ENCODE measurements at regions not wholly inside any gene's neighbourhood (a gene's known extent, or its start where the extent isn't known, plus 50 kb on each side); places are given as distances from the start of the nearest gene placed in this dataset.

DNA sequence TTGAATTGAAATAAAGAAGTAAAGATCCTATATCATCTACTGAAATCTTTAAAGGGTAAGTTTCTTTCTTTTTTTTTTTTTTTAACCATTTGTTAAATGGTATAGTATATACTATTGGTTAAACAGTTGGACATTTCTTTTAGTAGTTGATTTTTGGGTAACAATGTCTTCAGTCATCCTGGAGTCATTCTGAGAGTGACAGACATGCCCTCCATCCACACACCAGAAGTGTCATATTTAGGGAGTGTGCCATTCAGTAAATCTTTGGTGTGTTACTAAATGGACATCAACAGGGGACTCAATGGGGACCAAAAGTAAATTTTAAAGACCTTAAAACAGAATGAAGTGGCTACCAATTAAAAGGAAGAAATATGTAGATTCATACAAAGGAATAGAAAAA is 50.8 kb upstream of the SLC39A10 start:
- no peak for DNase-seq (ENCODE audit: unreplicated experiment)
- ChIA-PET CTCF (interaction anchor here (0.6 kb wide), 1 partner anchor 13 kb away, joined by 3 read pairs; no protein-coding TSS in a partner anchor), POLR2A (interaction anchor here (1.1 kb wide), 1 partner anchor 16 kb away, joined by 3 read pairs; no protein-coding TSS in a partner anchor)
- H3K9me3 Mint-ChIP-seq (ENCODE audit: unreplicated experiment), result no peaks in the 10 kb centered on the region
- H3K4me1 Mint-ChIP-seq (ENCODE audit: insufficient read depth, unreplicated experiment), result no peaks in the 10 kb centered on the region
- TF ChIP-seq, protein P1, sequence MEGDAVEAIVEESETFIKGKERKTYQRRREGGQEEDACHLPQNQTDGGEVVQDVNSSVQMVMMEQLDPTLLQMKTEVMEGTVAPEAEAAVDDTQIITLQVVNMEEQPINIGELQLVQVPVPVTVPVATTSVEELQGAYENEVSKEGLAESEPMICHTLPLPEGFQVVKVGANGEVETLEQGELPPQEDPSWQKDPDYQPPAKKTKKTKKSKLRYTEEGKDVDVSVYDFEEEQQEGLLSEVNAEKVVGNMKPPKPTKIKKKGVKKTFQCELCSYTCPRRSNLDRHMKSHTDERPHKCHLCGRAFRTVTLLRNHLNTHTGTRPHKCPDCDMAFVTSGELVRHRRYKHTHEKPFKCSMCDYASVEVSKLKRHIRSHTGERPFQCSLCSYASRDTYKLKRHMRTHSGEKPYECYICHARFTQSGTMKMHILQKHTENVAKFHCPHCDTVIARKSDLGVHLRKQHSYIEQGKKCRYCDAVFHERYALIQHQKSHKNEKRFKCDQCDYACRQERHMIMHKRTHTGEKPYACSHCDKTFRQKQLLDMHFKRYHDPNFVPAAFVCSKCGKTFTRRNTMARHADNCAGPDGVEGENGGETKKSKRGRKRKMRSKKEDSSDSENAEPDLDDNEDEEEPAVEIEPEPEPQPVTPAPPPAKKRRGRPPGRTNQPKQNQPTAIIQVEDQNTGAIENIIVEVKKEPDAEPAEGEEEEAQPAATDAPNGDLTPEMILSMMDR (IDR thresholded peaks at IDR 0.05; ENCODE audit: unreplicated experiment), result no peak
- intact Hi-C loops (cut with micrococcal nuclease), result no loop called here
- no peak overlapping the region for H3K27ac Mint-ChIP-seq (ENCODE audit: low read depth, unreplicated experiment)
- no peaks in the 10 kb centered on the region for H3K36me3 Mint-ChIP-seq (ENCODE audit: insufficient read depth, unreplicated experiment)
- no TSS peak for BruUV-seq (replicated peaks)
- no peak overlapping the region for H3K4me3 Mint-ChIP-seq (ENCODE audit: unreplicated experiment)
- H3K27me3 Mint-ChIP-seq (ENCODE audit: insufficient read depth, unreplicated experiment), result no peaks in the 10 kb centered on the region

DNA sequence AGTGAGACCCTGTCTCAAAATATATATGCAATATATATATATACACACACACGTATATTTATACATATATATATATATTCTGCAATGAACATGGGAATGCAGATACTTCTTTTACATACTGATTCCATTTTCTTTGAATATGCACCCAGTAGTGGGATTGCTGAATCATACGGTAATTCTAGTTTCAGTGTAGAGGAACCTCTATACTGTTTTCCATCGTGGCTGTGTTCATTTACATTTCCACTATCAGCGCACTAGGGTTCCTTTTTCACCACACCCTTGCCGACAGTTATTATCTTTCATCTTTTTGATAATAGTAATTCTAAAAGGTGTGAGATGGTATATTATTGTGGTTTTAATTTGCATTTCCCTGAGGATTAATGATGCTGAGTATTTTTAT is 52.3 kb upstream of the SLC39A10 start:
- no peaks in the 10 kb centered on the region for H3K4me1 Mint-ChIP-seq (ENCODE audit: insufficient read depth, unreplicated experiment)
- intact Hi-C loops (cut with micrococcal nuclease), result no loop called here
- no peak overlapping the region for H3K27ac Mint-ChIP-seq (ENCODE audit: low read depth, unreplicated experiment)
- no peak overlapping the region for H3K4me3 Mint-ChIP-seq (ENCODE audit: unreplicated experiment)
- no peak for DNase-seq (ENCODE audit: unreplicated experiment)
- H3K9me3 Mint-ChIP-seq (ENCODE audit: unreplicated experiment), result no peaks in the 10 kb centered on the region
- TF ChIP-seq, protein P1 (IDR thresholded peaks at IDR 0.05; ENCODE audit: unreplicated experiment), result no peak
- H3K27me3 Mint-ChIP-seq (ENCODE audit: insufficient read depth, unreplicated experiment), result no peaks in the 10 kb centered on the region
- ChIA-PET CTCF (no interaction called here), POLR2A (no interaction called here)
- no peaks in the 10 kb centered on the region for H3K36me3 Mint-ChIP-seq (ENCODE audit: insufficient read depth, unreplicated experiment)
- BruUV-seq (replicated peaks), result no TSS peak

DNA sequence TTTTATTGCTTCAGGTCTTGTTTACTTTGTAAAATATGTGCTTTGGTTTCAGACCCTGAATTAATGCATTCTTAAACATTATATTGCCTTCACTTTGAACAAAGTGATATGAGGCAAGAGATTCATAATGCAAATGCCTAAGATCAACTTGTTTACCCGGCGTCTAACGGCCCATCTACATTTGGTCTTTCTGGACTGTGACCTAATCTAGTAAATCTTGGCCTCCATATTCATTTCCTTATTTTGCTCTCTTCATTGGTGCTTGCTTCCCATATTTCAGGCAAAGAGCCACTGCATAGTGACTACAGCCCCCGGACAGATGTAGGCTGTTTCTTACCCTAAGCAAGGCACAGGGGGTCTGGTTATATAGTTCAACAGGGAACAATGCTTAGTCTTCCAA is 53.0 kb upstream of the SLC39A10 start:
- no peaks in the 10 kb centered on the region for H3K4me1 Mint-ChIP-seq (ENCODE audit: insufficient read depth, unreplicated experiment)
- POLR2A ChIA-PET, result no interaction called here
- no peak overlapping the region for H3K27ac Mint-ChIP-seq (ENCODE audit: low read depth, unreplicated experiment)
- intact Hi-C loops (cut with micrococcal nuclease), result no loop called here
- TF ChIP-seq, protein P1 (IDR thresholded peaks at IDR 0.05; ENCODE audit: unreplicated experiment), result no peak
- no peak for DNase-seq (ENCODE audit: unreplicated experiment)
- no peaks in the 10 kb centered on the region for H3K36me3 Mint-ChIP-seq (ENCODE audit: insufficient read depth, unreplicated experiment)
- H3K9me3 Mint-ChIP-seq (ENCODE audit: unreplicated experiment), result no peaks in the 10 kb centered on the region
- no peak overlapping the region for H3K4me3 Mint-ChIP-seq (ENCODE audit: unreplicated experiment)
- no peaks in the 10 kb centered on the region for H3K27me3 Mint-ChIP-seq (ENCODE audit: insufficient read depth, unreplicated experiment)
- no TSS peak for BruUV-seq (replicated peaks)
- CTCF ChIA-PET, result no interaction called here

DNA sequence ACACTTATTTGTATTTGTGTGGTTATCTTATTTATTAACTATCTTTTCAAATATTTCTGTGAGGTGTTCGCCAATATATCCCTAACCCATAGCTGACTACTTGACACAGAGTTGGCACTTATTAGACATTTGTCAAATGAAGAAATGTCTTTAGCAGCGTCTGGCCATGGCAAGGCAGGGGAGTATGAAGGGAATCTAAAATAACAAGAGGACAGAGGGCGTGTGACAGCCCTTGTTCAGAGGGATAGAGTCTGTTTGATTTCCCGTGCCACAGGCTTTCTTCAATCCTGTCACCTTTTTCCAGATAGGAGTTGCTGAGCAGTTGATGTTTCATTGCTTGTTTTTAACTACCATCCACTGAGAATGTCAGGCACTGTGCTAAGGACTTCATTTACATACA is 53.6 kb upstream of the SLC39A10 start:
- intact Hi-C loops (cut with micrococcal nuclease), result no loop called here
- no peak for DNase-seq (ENCODE audit: unreplicated experiment)
- ChIA-PET POLR2A (interaction anchor here (0.5 kb wide), 1 partner anchor 16 kb away, joined by 3 read pairs; no protein-coding TSS in a partner anchor), CTCF (no interaction called here)
- Mint-ChIP-seq H3K36me3 (ENCODE audit: insufficient read depth, unreplicated experiment) (no peaks in the 10 kb centered on the region), H3K4me3 (ENCODE audit: unreplicated experiment) (no peak overlapping the region), H3K4me1 (ENCODE audit: insufficient read depth, unreplicated experiment) (no peaks in the 10 kb centered on the region), H3K9me3 (ENCODE audit: unreplicated experiment) (no peaks in the 10 kb centered on the region), H3K27ac (ENCODE audit: low read depth, unreplicated experiment) (no peak overlapping the region), H3K27me3 (ENCODE audit: insufficient read depth, unreplicated experiment) (no peaks in the 10 kb centered on the region)
- TF ChIP-seq, protein P1 (IDR thresholded peaks at IDR 0.05; ENCODE audit: unreplicated experiment), result no peak
- BruUV-seq (replicated peaks), result no TSS peak
